Panc1 (cell line): ENCODE measurements at regions not wholly inside any gene's neighbourhood (a gene's known extent, or its start where the extent isn't known, plus 50 kb on each side); places are given as distances from the start of the nearest gene placed in this dataset.

ENCODE experiments used
- CTCF ChIP-seq: fragments of 450-650 bp; IDR thresholded peaks from 2 replicates; pipeline ENCODE4 v1.5.1; 2017; ENCODE audit warnings: mild to moderate bottlenecking
- POLR2AphosphoS5 ChIP-seq: IDR thresholded peaks from 2 replicates; pipeline ENCODE4 v1.6.1; 2012; ENCODE audit warnings: mild to moderate bottlenecking, low read depth, low read length, moderate library complexity
- SIN3A ChIP-seq: IDR thresholded peaks from 2 replicates; pipeline ENCODE4 v1.6.1; 2012; ENCODE audit warnings: low read depth, mild to moderate bottlenecking, low read length, moderate library complexity, borderline replicate concordance; ENCODE audit not compliant: insufficient read depth
- TF ChIP-seq, protein P1 (sequence below), 2 experiments: IDR thresholded peaks; 2 replicates each; pipeline ENCODE4 v1.6.1; 2011 to 2012; ENCODE audit warnings: low read depth in 2 of 2, control low read depth in 1 of 2, low read length in 1 of 2, mild to moderate bottlenecking in 1 of 2, moderate library complexity in 1 of 2; ENCODE audit not compliant: insufficient read depth in 1 of 2

- TF ChIP-seq POLR2AphosphoS5 (no peak), CTCF (no peak), SIN3A (no peak)
- TF ChIP-seq, protein P1, sequence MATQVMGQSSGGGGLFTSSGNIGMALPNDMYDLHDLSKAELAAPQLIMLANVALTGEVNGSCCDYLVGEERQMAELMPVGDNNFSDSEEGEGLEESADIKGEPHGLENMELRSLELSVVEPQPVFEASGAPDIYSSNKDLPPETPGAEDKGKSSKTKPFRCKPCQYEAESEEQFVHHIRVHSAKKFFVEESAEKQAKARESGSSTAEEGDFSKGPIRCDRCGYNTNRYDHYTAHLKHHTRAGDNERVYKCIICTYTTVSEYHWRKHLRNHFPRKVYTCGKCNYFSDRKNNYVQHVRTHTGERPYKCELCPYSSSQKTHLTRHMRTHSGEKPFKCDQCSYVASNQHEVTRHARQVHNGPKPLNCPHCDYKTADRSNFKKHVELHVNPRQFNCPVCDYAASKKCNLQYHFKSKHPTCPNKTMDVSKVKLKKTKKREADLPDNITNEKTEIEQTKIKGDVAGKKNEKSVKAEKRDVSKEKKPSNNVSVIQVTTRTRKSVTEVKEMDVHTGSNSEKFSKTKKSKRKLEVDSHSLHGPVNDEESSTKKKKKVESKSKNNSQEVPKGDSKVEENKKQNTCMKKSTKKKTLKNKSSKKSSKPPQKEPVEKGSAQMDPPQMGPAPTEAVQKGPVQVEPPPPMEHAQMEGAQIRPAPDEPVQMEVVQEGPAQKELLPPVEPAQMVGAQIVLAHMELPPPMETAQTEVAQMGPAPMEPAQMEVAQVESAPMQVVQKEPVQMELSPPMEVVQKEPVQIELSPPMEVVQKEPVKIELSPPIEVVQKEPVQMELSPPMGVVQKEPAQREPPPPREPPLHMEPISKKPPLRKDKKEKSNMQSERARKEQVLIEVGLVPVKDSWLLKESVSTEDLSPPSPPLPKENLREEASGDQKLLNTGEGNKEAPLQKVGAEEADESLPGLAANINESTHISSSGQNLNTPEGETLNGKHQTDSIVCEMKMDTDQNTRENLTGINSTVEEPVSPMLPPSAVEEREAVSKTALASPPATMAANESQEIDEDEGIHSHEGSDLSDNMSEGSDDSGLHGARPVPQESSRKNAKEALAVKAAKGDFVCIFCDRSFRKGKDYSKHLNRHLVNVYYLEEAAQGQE (IDR thresholded peaks at IDR 0.05; ENCODE audit: insufficient read depth in 1 of 2, low read depth in 2 of 2, low read length in 1 of 2), result no peak
Measured at GRCh38 chr14:71333705-71334104, 426.4 kb downstream of the PCNX1 start.
